CD4-positive, alpha-beta T cell treated with Interleukin-2 at 100 ng/mL for 4 hours (primary cell): ENCODE measurements at regions not wholly inside any gene's neighbourhood (a gene's known extent, or its start where the extent isn't known, plus 50 kb on each side); places are given as distances from the start of the nearest gene placed in this dataset.

Experiments
- DNase-seq: peaks from one replicate; pipeline ENCODE4 v3.0.0-alpha.2; 2020; ENCODE audit warnings: low spot score

DNA sequence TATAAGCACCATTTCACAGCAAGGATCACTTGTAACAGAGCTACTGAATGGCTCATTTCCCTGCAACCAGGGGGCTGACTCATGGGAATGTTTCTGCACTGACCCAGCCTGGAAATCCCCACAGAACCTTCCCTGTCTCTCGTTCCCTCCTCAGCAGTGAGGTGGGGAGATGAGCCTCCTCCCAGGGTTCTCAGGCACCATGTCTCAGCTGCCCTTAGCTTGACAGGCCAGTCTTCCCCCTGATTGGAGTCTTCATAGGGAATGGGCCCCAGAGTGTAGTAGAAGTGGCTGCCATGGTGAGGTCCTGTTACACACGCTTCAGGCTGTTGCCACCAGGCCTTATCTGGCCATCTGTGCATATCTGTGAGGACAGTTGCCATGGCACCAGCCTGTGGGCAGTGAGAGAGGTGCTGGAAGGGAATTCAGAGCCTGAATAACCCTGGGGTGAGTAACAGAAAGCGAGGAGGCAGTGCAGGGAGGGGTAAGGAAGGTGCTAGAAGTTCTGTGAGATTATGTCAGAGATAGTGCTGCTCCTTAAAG is 324.4 kb downstream of the ENC1 start:
- no peak for DNase-seq

DNA sequence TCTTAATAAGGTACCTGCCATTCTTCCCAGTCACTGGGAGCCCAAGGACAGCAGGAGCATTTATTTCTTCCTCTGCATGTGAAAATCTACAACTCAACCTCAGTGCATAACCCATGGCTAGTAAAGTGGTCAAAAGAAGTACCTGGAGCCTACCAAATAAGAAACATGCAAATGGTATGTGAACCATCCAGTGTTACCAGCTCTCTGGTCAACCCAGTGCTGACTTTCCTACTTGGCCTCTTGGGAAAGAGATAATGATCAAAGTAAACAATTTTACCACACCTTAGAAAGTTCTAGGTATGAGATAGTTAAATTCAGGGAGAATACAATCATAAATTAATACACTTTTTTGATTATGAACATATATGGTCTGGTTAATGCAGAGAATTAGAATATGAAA is 325.6 kb downstream of the ENC1 start:
- no peak for DNase-seq

DNA sequence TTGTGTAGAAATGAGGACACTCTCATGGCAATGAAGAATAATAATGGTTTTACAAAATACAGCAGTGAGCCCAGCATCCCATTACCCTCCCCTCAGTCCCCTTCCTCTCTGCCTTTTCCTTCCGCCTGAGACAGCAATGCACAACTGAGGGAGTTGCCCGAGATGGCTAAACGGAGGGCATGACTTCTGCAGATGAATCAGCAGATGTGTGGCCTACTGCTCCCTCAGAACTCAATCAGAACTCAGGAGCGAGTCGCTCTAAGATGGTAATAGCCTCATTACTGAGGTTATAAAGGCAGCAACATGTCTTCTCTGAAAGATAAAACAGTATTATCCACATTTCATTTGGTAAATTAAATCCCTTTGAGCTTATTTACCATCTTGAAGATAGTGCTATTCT is 326.6 kb downstream of the ENC1 start:
- DNase-seq: no peak

DNA sequence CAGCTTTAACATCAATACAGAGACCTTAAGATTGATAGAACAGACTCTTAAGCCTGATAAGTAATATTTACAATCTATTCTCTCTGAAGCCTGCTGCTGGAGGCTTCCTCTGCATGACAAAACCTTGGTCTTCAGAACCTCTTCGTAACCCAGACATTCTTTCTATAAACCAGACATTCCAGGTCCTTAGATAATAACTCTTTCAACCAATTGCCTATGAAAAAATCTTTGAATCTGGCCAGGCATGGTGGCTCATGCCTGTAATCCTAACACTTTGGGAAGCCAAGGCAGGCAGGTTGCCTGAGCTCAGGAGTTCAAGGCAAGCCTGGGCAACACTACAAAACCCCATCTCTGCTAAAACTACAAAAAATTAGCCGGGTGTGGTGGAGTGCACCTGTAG is 327.8 kb downstream of the ENC1 start:
- DNase-seq: no peak

DNA sequence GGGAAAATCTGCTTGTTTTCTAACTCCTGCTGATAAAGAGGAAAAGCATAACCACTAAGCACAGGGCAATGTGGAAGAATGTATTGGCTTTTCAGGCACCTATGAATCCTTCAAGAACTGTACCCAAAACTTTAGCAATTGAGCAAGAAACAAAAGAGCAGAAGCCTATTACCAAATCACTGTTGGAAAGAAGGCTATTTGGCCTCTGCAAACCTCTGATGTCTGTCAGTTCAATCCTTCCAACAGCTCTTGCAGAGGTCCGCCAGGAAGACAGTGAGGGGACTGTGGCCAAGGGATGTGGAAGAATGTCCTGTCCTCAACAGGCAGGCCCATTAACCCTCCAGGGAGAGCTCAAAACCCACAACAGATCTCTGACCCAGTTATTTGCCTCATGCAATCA is 328.6 kb downstream of the ENC1 start:
- DNase-seq: no peak

DNA sequence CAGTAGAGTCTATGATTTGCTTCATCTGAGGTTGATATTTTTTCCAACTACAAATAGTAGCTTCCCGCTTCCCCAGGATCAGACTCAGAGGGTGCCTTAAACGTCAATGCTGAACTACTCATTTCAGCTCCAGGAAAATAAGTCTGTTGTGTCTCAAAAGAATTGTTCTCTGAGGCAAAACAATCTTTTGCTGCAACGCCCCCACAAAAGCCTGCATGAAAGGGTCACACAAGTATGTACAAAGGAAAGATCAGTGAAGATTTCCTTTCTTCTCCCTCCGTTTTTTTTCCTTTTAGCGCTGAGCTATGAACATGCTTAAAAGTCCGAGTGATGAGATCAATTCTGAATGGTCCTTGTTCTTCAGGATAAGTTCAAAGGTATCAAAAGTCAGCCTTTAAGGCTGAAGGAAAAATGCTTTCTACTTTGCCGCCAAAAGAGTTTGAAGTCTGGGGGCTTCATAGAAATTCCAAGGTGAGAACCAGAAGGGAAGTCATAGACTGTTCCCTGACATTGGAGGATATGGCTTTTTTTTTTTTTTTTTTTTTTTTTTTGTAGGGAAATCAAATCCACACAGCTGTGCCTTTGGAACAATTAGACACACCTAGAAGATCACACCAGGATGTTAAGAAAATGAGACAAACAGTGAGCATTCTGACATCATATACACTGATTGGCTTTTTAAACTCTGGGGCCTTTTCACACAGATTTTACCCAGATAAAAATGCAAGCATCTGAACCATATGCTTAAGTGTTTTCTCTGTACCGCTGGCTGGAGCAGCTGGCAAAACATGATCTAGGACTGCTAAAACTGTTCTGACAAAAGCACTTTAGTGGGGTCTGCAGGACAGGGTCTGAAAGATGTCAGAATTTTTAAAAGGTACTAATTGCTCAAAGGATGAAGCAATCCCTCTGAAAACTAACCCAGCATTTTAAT is 329.3 kb downstream of the ENC1 start:
- no peak for DNase-seq

DNA sequence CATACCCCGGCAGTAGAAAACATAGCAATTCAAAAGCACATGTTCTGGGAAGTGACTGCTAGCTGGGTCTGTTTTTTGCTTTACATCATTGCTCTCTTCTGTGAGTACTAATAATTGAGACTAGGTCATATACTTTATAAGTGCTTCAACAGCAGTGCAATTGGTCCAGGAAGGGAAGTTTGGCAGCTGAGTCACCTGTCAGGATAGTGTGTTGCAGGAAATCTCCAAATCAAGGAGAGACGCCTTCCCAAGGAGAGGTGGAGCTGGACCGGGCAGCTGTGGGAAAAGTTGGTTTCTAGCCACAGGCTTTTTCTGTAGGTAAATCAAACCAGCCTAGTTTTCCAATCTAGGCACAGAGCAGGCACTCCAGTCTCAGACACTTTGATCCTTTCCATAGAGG is 330.1 kb downstream of the ENC1 start:
- no peak for DNase-seq

DNA sequence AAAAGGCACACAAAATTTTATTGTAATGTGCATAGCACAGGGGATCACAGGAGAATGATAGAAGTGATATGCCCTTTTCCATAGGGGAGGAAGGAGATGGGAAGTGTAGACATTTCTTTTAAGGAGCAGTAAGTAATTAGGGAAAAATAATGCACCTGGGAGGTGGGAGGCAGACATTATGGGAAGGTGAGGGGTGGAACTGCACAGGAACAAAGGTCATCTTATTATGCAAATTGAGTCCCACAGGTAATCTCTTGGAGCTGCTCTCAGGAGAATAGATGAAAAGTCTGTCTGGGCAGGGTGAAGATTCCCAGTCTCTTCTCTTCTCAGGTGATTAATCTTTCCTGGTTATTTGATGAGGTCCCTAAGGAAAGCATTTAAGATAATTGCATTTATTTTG is 331.5 kb downstream of the ENC1 start:
- no peak for DNase-seq

DNA sequence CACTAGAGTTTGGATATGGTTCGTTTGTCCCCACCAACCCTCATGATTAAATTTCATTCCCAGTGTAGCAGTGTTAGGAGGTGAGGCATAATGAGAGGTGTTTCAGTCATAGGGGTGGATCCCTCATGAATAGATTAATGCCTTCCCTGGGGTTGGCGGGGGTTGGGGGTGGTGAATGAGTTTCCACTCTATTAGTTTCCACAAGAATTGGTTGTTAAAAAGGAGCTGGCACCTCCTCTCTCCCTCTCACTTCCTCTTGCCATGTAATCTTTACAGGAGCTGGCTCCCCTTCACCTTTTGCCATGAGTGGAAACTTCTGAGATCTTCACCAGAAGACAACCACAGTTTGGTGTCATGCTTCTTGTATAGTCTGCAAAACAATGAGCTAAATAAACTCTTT is 333.7 kb downstream of the ENC1 start:
- DNase-seq: no peak

DNA sequence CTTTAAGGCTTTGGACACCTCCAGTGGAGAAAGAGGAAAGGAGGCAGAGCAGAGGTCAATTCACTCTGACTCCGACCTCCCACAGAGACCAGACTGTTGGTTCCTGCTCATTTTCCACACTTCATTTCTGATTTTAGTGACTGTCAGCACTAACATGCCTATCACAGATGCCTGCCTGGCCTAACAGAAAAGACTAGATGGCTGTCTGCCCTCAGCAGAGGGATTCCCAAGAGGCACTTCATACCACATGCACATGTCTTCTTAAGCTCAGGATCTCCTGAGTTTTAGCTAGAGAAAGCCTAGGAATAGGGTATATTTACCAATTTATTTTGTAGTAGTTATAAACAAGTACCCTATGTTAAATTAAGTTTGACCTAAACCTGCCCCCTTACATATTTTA is 336.0 kb downstream of the ENC1 start:
- DNase-seq: no peak

DNA sequence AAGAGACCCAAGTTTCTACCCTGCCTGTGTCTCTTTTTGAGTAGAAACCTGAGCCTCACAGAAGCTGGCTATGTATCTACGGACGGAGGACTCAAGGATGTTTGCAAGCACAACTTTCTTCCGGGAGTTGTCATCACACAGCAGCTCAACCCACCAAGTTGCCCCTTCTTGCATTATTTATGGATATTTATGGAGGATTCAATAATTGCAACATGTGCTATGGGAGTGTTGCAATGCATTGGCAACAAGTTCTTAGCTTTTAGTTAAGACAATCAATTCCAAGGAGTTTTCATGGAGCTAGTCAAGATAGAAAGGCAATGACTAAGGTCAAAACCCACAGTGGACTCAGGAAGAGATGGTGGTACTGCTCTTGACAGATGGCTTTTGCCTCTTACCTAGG is 336.9 kb downstream of the ENC1 start:
- DNase-seq: no peak

DNA sequence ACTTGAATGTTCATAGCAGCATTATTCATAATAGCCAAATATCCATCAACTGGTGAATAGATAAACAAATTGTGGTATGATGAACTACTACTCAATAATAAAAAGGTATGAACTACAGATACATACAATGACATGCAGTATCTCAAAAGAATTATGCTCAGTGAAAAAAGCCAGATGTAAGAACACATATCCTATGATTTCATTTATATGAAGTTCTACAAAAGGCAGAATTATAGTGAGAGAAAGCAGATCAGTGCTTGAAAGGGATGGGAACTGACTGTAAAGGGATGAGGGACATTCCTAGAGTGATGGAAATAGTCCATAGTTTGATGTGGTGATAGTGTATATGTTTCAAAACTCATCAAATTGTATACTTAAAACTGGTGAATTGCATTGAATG is 339.0 kb downstream of the ENC1 start:
- no peak for DNase-seq

DNA sequence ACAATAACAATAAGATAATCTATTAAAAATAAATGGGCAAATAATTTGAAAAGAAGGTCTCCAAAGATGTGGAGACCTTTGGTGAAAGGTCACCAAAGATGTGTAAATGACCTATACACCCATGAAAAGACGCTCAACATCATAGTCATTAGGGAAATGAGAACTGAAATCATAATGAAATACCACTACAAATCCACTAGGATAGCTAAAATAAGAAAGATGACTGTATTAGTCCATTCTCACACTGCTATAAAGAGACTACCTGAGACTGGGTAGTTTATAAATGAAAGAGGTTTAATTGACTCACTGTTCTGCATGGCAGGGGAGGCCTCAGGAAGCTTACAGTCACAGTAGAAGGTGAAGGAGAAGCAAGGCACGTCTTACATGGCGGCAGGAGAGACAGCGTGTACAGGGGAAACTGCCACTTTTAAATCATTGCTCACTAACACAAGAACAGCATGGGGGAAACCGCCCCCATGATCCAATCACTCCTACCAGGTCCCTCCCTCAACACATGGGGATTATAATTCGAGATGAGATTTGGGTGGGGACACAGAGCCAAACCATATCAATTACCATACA is 339.6 kb downstream of the ENC1 start:
- DNase-seq: no peak

DNA sequence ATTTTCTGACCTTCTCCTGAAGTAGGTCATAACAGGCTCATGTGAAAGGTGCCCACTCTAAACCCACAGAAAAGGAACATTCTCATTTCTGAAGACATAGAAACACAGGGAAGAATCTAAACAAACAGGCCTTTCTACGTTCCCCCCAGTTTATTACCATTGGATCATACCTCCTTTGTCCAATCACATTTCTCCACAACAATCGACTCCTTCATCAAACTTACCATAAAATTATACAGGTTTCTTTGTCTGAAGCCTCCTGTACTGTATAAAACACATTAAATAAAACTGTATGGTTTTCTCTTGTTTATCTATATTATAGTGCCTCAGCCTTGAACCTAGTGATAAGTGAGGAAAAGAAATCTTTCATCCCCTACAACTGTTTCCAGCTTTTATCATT is 340.7 kb downstream of the ENC1 start:
- DNase-seq: no peak

DNA sequence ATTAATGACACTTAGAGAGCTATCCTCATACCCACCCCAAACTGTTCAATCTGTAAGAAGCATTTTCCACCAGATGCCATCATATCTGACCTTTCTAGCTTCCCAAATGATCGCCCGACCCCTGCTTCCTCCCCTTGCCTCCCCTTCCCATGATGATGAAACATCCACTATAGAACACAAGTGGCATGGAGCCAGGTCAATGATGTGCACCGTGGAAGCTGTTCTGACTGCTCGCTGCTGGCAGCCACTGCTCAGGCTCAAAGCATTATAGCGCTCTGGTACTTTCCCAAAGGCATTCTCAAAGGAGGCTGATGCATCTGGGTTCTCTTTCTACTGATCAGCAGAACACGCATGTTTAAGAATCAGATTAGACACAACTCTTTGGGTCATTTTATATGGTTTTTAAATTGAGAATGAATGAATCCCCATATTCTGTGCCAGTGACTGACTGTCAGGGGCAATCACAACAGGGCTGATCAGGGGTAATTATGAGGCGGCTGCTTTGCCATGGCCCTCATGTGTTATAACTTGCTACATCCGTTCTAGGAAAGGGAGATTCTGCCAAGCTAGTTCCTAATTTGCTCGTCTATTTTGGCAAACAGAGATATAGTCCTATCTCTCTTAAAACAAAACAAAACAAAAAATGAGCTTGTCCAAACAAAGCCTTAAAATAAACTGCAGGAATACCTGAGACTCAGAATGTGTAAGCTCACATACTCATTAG is 343.7 kb downstream of the ENC1 start:
- no peak for DNase-seq

DNA sequence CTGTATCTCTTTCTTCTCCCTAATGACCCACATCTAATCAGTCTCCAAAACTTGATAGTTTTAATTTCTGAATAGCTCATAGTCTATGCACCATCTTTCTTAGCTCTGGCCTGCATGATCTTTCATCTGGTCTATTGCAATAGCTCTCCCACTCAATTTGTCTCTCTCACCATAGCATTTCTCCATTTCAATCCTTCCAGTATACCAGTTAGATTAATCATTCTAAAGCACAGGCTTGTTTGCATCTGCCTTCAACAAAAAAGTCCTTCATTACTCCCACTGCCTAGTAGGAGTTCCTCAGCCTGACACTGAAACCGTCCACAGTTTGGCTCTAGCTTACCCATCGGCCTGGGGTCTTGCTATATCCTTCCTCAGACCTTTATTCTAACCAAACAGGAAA is 344.9 kb downstream of the ENC1 start:
- no peak for DNase-seq

DNA sequence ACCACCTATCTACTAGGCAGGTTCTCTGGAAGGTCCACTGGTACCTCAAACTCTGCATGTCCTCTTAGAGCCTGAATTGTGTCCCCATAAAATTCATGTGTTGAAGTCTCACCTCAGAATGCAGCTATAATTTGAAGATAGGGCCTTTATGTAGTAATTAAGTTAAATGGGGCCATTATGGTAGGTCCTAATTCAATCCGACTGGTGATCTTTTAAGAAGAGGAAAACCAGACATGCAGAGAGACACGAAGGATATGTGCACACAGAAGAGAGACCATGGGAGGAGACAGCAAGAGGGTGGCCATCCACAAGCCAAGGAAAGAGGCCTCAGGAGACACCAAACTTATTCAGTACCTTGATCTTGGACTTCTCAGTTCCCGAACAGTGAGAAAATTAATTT is 345.4 kb downstream of the ENC1 start:
- no peak for DNase-seq

DNA sequence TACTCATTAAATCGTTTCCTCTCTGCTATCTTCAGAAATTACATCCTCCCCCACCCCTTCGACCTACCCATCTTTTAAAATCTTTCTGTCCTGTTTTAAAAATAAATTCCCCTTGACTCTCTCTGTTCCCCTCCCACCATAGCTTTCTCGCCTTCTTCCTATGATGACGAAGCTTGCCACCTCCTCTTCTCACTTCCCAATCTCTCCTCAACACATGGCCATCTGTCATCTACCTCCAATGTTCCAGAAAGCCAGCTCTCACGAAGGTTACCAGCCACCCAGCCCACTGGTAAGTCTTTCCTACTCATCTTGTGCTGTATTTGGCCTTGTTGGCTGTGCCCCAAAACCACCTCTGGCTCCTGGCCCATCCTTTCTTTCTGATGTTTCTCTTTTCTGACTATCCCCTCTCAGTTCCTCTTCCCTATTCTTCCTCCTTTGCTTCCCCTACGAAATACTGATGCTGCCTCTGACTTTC is 346.3 kb downstream of the ENC1 start:
- DNase-seq: no peak

DNA sequence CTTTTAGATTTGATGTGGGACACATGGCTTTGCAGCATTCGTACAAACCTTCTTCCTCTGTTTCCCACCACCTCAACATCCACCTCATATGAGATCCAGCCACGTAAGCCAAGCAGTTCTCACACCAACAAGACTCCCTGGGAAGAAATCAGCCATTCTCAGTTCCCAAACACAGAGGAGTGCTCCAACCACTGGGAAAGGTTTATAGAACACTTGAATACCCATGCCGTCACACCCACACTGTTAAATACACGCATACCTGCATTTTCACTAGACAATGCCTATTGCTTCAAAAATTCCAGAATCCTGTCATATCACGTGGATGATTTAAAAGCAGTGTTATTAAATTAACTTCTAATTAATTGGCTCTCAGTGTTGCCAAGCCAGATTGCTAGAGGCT is 347.3 kb downstream of the ENC1 start:
- no peak for DNase-seq

DNA sequence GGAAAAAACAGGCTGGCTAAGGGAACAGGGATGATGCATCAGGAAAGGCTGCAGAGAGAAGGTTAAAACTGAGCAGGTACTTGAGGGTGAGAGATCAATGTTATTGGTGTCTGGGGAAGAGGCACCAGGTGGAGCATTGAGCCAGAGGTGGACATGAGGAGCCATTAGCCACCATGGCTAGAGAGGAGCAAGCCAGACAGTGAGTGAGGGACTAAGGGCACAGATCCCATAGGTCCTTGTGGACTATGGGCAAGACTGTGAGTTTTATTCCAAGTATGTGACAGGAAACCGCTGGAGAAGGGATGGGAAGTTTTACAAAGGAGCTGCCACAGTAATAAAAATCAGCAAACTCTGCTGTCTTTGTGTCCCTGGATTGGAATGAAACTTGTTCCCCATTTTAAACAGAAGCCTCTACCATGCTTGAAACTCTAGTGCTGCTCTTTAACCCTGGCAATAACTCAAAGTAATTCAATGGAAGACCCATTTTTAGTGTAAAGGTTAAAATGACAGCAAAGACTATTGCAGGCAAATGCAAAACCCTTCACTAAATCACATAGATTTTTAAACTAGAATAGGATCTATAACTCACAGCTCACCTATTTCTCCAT is 349.8 kb downstream of the ENC1 start:
- DNase-seq: no peak

DNA sequence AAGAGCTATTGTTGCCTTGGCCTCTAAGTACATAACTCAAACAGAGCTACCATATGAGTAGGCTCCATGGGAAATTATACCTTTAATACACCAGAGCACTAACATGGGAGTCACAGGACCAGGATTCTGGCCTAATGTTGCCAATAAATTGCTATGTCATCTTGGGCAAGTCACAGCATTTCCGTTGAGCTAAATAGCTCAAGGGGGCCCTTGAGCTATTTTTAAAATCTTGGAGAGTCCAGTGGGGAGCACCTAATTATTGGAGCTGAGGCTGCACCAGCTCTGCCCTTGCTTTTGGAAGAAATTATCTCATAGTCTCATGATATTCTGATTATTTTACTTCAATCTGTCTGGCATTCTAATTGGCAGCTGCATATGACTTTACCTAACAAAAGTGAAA is 350.8 kb downstream of the ENC1 start:
- no peak for DNase-seq

DNA sequence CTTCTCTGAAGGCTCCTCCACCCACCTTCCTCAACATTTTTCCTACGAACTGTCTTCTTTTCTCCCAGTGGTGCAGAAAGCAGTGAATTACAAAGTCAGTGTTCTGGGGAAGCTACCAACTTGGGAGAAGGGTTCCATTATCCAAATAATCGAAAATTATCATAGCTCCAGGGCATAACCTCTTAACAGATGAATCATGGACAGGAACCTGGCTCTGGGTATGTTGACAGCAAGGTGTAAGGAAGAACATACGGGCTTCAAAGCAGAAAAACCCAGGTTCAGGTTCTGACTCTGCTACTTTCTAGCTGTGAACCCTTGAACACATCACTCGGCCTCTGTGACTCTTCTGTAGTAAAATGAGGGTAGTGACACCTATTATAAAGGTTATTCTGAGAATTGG is 351.3 kb downstream of the ENC1 start:
- no peak for DNase-seq
